H1 (cell line): ENCODE measurements at regions not wholly inside any gene's neighbourhood (a gene's known extent, or its start where the extent isn't known, plus 50 kb on each side); places are given as distances from the start of the nearest gene placed in this dataset.

Source experiments
- CTCF ChIA-PET: fragments of 300-600 bp; sonication (Branson Sonifier 250); formaldehyde crosslinking; loops from one replicate; lab custom pipeline; 2021; ENCODE audit not compliant: partially characterized antibody; lab: Charles Lee
- POLR2A ChIA-PET: fragments of 300-600 bp; sonication (Branson Sonifier 250); formaldehyde crosslinking; loops from one replicate; lab custom pipeline; 2021; ENCODE audit warnings: inconsistent platforms; ENCODE audit not compliant: partially characterized antibody; lab: Charles Lee
- DNase-seq, 2 experiments: peaks; one replicate each; pipeline versions ENCODE4 v3.0.0 to v3.0.0-alpha.2; 2010 to 2022; ENCODE audit warnings: low spot score in 2 of 2, low read depth in 1 of 2, mixed read lengths in 1 of 2
- FAIRE-seq: peaks from 2 replicates; lab custom pipeline; 2011; peaks lifted over from hg19 to GRCh38; lab: Jason Lieb, UNC
- H2AFZ ChIP-seq: 2 replicates; pipeline ENCODE4 v1.8.1; 2012; ENCODE audit warnings: low read length, inconsistent platforms
- H2AK5ac ChIP-seq: 2 replicates; pipeline ENCODE4 v1.6.1; 2013; ENCODE audit warnings: low read depth, low read length
- H2BK120ac ChIP-seq: replicated peaks from 2 replicates; pipeline ENCODE3; 2013; ENCODE audit warnings: low read depth, low read length, inconsistent platforms
- H2BK12ac ChIP-seq: 2 replicates; pipeline ENCODE4 v1.6.1; 2013; ENCODE audit warnings: low read depth, low read length
- H2BK15ac ChIP-seq: 2 replicates; pipeline ENCODE4 v1.6.1; 2013; ENCODE audit warnings: low read length
- H2BK20ac ChIP-seq: 2 replicates; pipeline ENCODE4 v1.6.1; 2013; ENCODE audit warnings: low read length
- H2BK5ac ChIP-seq: 2 replicates; pipeline ENCODE4 v1.6.1; 2013; ENCODE audit warnings: low read depth, low read length
- H3K14ac ChIP-seq: 2 replicates; pipeline ENCODE4 v1.6.1; 2013; ENCODE audit warnings: inconsistent platforms; ENCODE audit not compliant: insufficient read length
- H3K18ac ChIP-seq: 2 replicates; pipeline ENCODE4 v1.6.1; 2013; ENCODE audit warnings: low read length; ENCODE audit errors: extremely low read depth
- H3K23ac ChIP-seq: 2 replicates; pipeline ENCODE4 v1.6.1; 2013; ENCODE audit warnings: inconsistent platforms; ENCODE audit not compliant: insufficient read length
- H3K23me2 ChIP-seq: 2 replicates; pipeline ENCODE4 v1.6.1; 2013; ENCODE audit warnings: low read depth, low read length
- H3K27ac ChIP-seq: 2 replicates; pipeline ENCODE4 v1.6.1; 2011; ENCODE audit warnings: low read depth, low read length, inconsistent platforms
- H3K27me3 ChIP-seq, 4 experiments: replicated peaks in 1 of 4; 1 replicate in 1 of 4; 2 replicates in 3 of 4; pipeline versions ENCODE4 v1.6.1 to v1.8.1; 2011 to 2013; ENCODE audit warnings: low read length in 3 of 4, mild to moderate bottlenecking in 3 of 4, inconsistent platforms in 2 of 4, mixed read lengths in 2 of 4, moderate library complexity in 1 of 4; ENCODE audit not compliant: control insufficient read depth in 3 of 4, insufficient read depth in 3 of 4; ENCODE audit errors: extremely low read depth in 1 of 4
- H3K36me3 ChIP-seq, 4 experiments: 2 replicates each; pipeline versions ENCODE4 v1.6.1 to v1.8.1; 2011 to 2013; ENCODE audit warnings: mild to moderate bottlenecking in 4 of 4, low read length in 3 of 4, moderate library complexity in 2 of 4, control low read depth in 1 of 4, inconsistent platforms in 1 of 4; ENCODE audit not compliant: insufficient read depth in 4 of 4, control insufficient read depth in 2 of 4
- H3K4ac ChIP-seq: replicated peaks from 2 replicates; pipeline ENCODE3; 2013; ENCODE audit warnings: low read length, low read depth, mixed read lengths, inconsistent platforms; ENCODE audit not compliant: insufficient read length
- H3K4me1 ChIP-seq, 4 experiments: replicated peaks in 1 of 4; 1 replicate in 1 of 4; 2 replicates in 3 of 4; pipeline versions ENCODE4 v1.6.1 to v1.8.1; 2011 to 2013; ENCODE audit warnings: low read length in 3 of 4, inconsistent platforms in 2 of 4, mixed read lengths in 1 of 4; ENCODE audit not compliant: insufficient read depth in 4 of 4, control insufficient read depth in 3 of 4
- H3K4me2 ChIP-seq, 2 experiments: 2 replicates each; pipeline versions ENCODE4 v1.6.1 to v1.8.1; 2011 to 2013; ENCODE audit warnings: low read depth in 2 of 2, low read length in 2 of 2, control low read depth in 1 of 2, inconsistent platforms in 1 of 2, mild to moderate bottlenecking in 1 of 2; ENCODE audit not compliant: insufficient read depth in 1 of 2
- H3K4me3 ChIP-seq, 4 experiments: fragments of 200-600, 300-600 bp in 1 of 4; sonication (generic), shearing (Covaris generic), sonication (Bioruptor Twin) in 1 of 4; 2 replicates each; pipeline versions ENCODE4 v1.5.1 to v1.8.1; 2011 to 2016; ENCODE audit warnings: low read length in 4 of 4, low read depth in 3 of 4, control low read depth in 2 of 4, inconsistent platforms in 2 of 4, mild to moderate bottlenecking in 2 of 4, mixed read lengths in 1 of 4, moderate library complexity in 1 of 4; ENCODE audit not compliant: insufficient read depth in 2 of 4; ENCODE audit errors: extremely low read depth in 1 of 4
- H3K56ac ChIP-seq: replicated peaks from 2 replicates; pipeline ENCODE3; 2013; ENCODE audit warnings: low read depth, mild to moderate bottlenecking, mixed read lengths, low read length, inconsistent platforms; ENCODE audit not compliant: insufficient read length
- H3K79me1 ChIP-seq: 2 replicates; pipeline ENCODE4 v1.6.1; 2013; ENCODE audit warnings: low read depth, low read length, control low read depth
- H3K79me2 ChIP-seq, 2 experiments: 2 replicates each; pipeline versions ENCODE4 v1.6.1 to v1.8.1; 2012 to 2013; ENCODE audit warnings: low read length in 2 of 2, mild to moderate bottlenecking in 2 of 2, inconsistent platforms in 1 of 2; ENCODE audit not compliant: insufficient read depth in 2 of 2, control insufficient read depth in 1 of 2
- H3K9ac ChIP-seq, 4 experiments: replicated peaks in 1 of 4; 1 replicate in 1 of 4; 2 replicates in 3 of 4; pipeline versions ENCODE4 v1.6.1 to v1.8.1; 2011 to 2013; ENCODE audit warnings: low read depth in 3 of 4, low read length in 3 of 4, control low read depth in 2 of 4, mild to moderate bottlenecking in 2 of 4, moderate library complexity in 2 of 4, inconsistent platforms in 1 of 4; ENCODE audit errors: extremely low read depth in 1 of 4
- H3K9me3 ChIP-seq, 2 experiments: 2 replicates each; pipeline versions ENCODE4 v1.6.1 to v1.8.1; 2012 to 2013; ENCODE audit warnings: mild to moderate bottlenecking in 2 of 2, moderate library complexity in 2 of 2, control low read depth in 1 of 2, inconsistent platforms in 1 of 2, low read depth in 1 of 2, low read length in 1 of 2, mixed read lengths in 1 of 2; ENCODE audit not compliant: insufficient read depth in 2 of 2
- H4K20me1 ChIP-seq, 2 experiments: replicated peaks in 1 of 2; 2 replicates each; pipeline versions ENCODE3 to v1.8.1; 2011 to 2013; ENCODE audit warnings: inconsistent platforms in 2 of 2, low read length in 2 of 2, mild to moderate bottlenecking in 1 of 2; ENCODE audit not compliant: insufficient read depth in 2 of 2, control insufficient read depth in 1 of 2
- H4K5ac ChIP-seq: 2 replicates; pipeline ENCODE4 v1.6.1; 2013; ENCODE audit warnings: low read length, low read depth, mixed read lengths, inconsistent platforms; ENCODE audit not compliant: insufficient read length
- H4K8ac ChIP-seq: 2 replicates; pipeline ENCODE4 v1.8.0; 2013; ENCODE audit warnings: mild to moderate bottlenecking, moderate library complexity, low read length, inconsistent platforms; ENCODE audit not compliant: insufficient read depth; ENCODE audit errors: extremely low read depth
- H4K91ac ChIP-seq: replicated peaks from 2 replicates; pipeline ENCODE3; 2013; ENCODE audit warnings: low read length, mixed read lengths, inconsistent platforms; ENCODE audit not compliant: insufficient read length
- ASH2L ChIP-seq: fragments of 200-600, 300-600 bp; sonication (generic); IDR thresholded peaks from one replicate; pipeline ENCODE4 v1.7.1; 2017; ENCODE audit warnings: low read length
- BRCA1 ChIP-seq: IDR thresholded peaks from 2 replicates; pipeline ENCODE4 v1.6.1; 2012; ENCODE audit warnings: low read depth, low read length, improper control_type of control experiment
- CHD2 ChIP-seq: IDR thresholded peaks from 2 replicates; pipeline ENCODE4 v1.6.1; 2012; ENCODE audit warnings: low read length, improper control_type of control experiment
- EZH2 ChIP-seq: fragments of 200-600 bp; sonication (generic); IDR thresholded peaks from 2 replicates; pipeline ENCODE4 v1.7.1; 2012; ENCODE audit warnings: low read depth, mild to moderate bottlenecking, moderate library complexity, low read length, inconsistent platforms; ENCODE audit not compliant: severe bottlenecking
- GTF2F1 ChIP-seq: IDR thresholded peaks from 2 replicates; pipeline ENCODE4 v1.6.1; 2012; ENCODE audit warnings: low read depth, low read length, improper control_type of control experiment, borderline replicate concordance
- KDM5A ChIP-seq: fragments of 200-600 bp; IDR thresholded peaks from 2 replicates; pipeline ENCODE4 v1.7.1; 2012; ENCODE audit warnings: mild to moderate bottlenecking, low read length, inconsistent platforms, mixed read lengths
- NANOG ChIP-seq: IDR thresholded peaks from 2 replicates; pipeline ENCODE4 v1.6.1; 2011; ENCODE audit warnings: low read length, low read depth, mild to moderate bottlenecking, inconsistent platforms; ENCODE audit not compliant: insufficient read depth, poor library complexity, severe bottlenecking
- NRF1 ChIP-seq: IDR thresholded peaks from 2 replicates; pipeline ENCODE4 v1.6.1; 2011; ENCODE audit warnings: mild to moderate bottlenecking, low read depth, low read length, improper control_type of control experiment
- POLR2AphosphoS5 ChIP-seq: IDR thresholded peaks from 2 replicates; pipeline ENCODE4 v1.6.1; 2011; ENCODE audit warnings: low read depth, low read length
- POU5F1 ChIP-seq: IDR thresholded peaks from 2 replicates; pipeline ENCODE4 v1.6.1; 2011; ENCODE audit warnings: low read depth, mild to moderate bottlenecking, low read length, moderate library complexity
- RAD21 ChIP-seq, 2 experiments: IDR thresholded peaks in 1 of 2; conservative IDR thresholded peaks in 1 of 2; 2 replicates each; pipeline ENCODE4 v1.6.1; 2011; ENCODE audit warnings: low read depth in 2 of 2, low read length in 2 of 2, improper control_type of control experiment in 1 of 2, inconsistent platforms in 1 of 2, mild to moderate bottlenecking in 1 of 2, moderate library complexity in 1 of 2
- SAP30 ChIP-seq: fragments of 300-600 bp; sonication (generic); IDR thresholded peaks from 2 replicates; pipeline ENCODE4 v1.7.1; 2012; ENCODE audit warnings: low read length, moderate library complexity, mild to moderate bottlenecking, inconsistent platforms; ENCODE audit not compliant: insufficient read depth, insufficient replicate concordance
- TAF1 ChIP-seq: IDR thresholded peaks from 2 replicates; pipeline ENCODE4 v1.6.1; 2011; ENCODE audit warnings: mild to moderate bottlenecking, low read depth, low read length
- WGBS, 2 experiments: shearing (Covaris generic) in 1 of 2; methylation state at CpG; one replicate each; pipeline versions ENCODE4 v1.1.6 to v1.1.7; 2013 to 2015; ENCODE audit warnings: low lambda C conversion rate in 2 of 2, mixed read lengths in 2 of 2, inconsistent platforms in 1 of 2, low coverage in 1 of 2, missing lambda C conversion rate in 1 of 2; ENCODE audit not compliant: insufficient replicate concordance in 2 of 2, insufficient coverage in 1 of 2, insufficient read length in 1 of 2; ENCODE audit errors: extremely low coverage in 1 of 2, missing lambda C conversion rate in 1 of 2; 5-methylcytosine and 5-hydroxymethylcytosine counted together
- TF ChIP-seq, protein P1 (sequence below): IDR thresholded peaks from 2 replicates; pipeline ENCODE4 v1.6.1; 2012; ENCODE audit warnings: inconsistent platforms

DNA sequence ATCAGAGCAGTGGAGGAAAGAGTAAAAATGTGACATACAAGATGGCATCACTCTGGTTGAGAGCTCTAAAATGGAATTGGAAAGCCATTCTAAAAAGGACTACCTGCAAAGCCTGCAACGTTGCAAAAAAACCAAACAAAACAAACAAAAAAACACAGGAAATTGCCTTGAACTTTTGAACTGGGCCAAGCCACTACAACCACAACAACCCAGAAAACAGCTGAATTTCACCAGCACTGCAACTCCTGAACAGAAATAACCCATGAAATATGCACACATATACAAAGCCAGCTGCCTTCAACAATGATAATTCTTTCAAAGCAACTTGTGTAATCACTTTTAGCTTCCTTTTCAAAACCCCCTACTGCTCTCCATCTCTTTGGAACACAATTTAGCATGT is 326.6 kb upstream of the LRRC4C start:
- Histone ChIP-seq H3K18ac (no peak overlapping the region), H2AFZ (peak overlapping the region; percentile 25; the same call in 1 of the 2 replicates), H2BK12ac (no peak overlapping the region), H3K79me2 (no peaks in the 10 kb centered on the region), H4K91ac (no peak overlapping the region), H3K27ac (no peak overlapping the region), H2BK20ac (no peak overlapping the region), H2AK5ac (no peak overlapping the region), H3K27me3 (no peaks in the 10 kb centered on the region), H4K20me1 (no peaks in the 10 kb centered on the region), H4K5ac (no peak overlapping the region), H3K4me2 (no peak overlapping the region), H4K8ac (no peak overlapping the region), H3K4me1 (no peaks in the 10 kb centered on the region), H2BK5ac (no peak overlapping the region), H3K36me3 (peaks cover 0 to 4% (median 0%) of the 10 kb centered on the region in 4 experiments; a peak in 2 of 8 replicates), H3K9ac (no peak overlapping the region), H3K4ac (no peak overlapping the region), H3K23ac (no peak overlapping the region), H3K79me1 (no peaks in the 10 kb centered on the region), H3K4me3 (no peak overlapping the region), H2BK15ac (no peak overlapping the region), H3K9me3 (peaks cover 8 to 16% of the 10 kb centered on the region in 2 experiments; a peak in 3 of 4 replicates), H3K14ac (no peak overlapping the region), H3K23me2 (no peaks in the 10 kb centered on the region), H2BK120ac (no peak overlapping the region), H3K56ac (no peak overlapping the region)
- POLR2A ChIA-PET, result no interaction called here
- no peak for FAIRE-seq
- WGBS, 2 experiments, result 90% methylated on average over 1 of the region's 1 CpG; no CpG with 5 or more reads in 1 of the 2 experiments
- no peak for DNase-seq
- CTCF ChIA-PET, result interaction anchor here (0.6 kb wide), 1 partner anchor 56 kb away, joined by 5 read pairs; no protein-coding TSS in a partner anchor
- no peak for TF ChIP-seq KDM5A
- TF ChIP-seq NANOG, result no peak
- no peak for TF ChIP-seq SAP30
- TF ChIP-seq GTF2F1, result no peak
- no peak for TF ChIP-seq RAD21 (IDR thresholded peaks at IDR 0.05 in 1 of 2, conservative IDR thresholded peaks at IDR 0.05 in 1 of 2; ENCODE audit: low read depth in 2 of 2, low read length in 2 of 2)
- no peak for TF ChIP-seq POLR2AphosphoS5
- TF ChIP-seq, protein P1, sequence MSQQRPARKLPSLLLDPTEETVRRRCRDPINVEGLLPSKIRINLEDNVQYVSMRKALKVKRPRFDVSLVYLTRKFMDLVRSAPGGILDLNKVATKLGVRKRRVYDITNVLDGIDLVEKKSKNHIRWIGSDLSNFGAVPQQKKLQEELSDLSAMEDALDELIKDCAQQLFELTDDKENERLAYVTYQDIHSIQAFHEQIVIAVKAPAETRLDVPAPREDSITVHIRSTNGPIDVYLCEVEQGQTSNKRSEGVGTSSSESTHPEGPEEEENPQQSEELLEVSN, result no peak
- TF ChIP-seq EZH2, result no peak
- no peak for TF ChIP-seq BRCA1
- TF ChIP-seq POU5F1, result no peak
- TF ChIP-seq CHD2, result no peak
- TF ChIP-seq NRF1, result no peak
- no peak for TF ChIP-seq ASH2L
- no peak for TF ChIP-seq TAF1
